NCI-H345 treated with DMSO at 0.1 percent for 48 hours (cell line): ENCODE measurements at regions not wholly inside any gene's neighbourhood (a gene's known extent, or its start where the extent isn't known, plus 50 kb on each side); places are given as distances from the start of the nearest gene placed in this dataset.
"Not testable (repeated sequence)": the region's sequence is repeated elsewhere in the genome, so short reads cannot be mapped to it uniquely, and the experiment has no call there.

Source experiments
- DNase-seq: peaks from one replicate; lab custom pipeline; 2025; ENCODE audit not compliant: unreplicated experiment; lab: John Stamatoyannopoulos, UW

GRCh38 chr4:42824278-42824977 is 68.1 kb upstream of the GRXCR1 start:
- DNase-seq = no peak

- no peak for DNase-seq
Observed at GRCh38 chr4:42821230-42821629, 71.3 kb upstream of the GRXCR1 start.

- no peak for DNase-seq
Observed at GRCh38 chr4:42819863-42820514, 72.5 kb upstream of the GRXCR1 start.

DNA sequence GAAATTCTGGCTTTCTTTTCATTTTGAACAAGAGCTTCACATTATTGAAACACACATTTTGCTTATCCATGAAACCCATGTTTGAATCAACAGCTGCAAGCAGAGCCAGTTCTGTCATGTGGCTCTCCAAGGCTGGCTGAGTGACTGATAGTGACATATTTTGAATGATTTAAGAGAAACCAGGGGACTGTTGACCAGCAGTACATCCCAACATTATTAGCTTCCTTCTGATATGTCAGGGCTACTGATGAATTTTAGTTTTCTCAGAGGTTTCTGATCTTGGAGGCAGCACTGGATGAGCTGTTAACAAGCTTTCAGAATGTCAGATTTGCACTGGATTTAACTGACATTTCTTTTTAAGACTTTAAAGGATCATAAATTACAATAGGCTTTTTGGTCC is 74.6 kb upstream of the GRXCR1 start:
- no peak for DNase-seq

DNA sequence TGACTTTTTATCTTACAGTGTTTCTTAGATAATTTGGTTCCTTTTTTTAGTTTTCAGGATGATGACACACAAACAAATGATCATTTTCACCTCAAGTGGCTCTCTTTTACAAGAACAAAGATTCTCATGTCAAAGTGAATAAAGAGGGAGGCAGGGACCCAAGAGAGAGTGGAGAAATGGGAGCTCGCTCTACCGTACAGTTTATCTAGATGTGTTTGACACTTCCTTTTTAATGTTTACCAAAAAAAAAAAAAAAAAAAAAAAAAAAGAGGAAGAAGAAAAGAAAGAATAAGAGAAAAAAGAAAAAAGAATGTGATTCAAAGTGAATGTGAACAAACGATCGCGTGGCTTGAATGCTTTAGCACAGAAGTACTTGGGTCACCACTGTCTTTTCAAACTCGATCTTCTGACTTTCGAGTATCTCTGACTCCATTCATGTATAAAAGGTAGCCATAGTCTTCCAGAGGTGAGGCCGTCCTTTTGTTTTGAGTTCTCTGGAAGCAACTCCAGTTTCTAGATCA is 75.6 kb upstream of the GRXCR1 start:
- DNase-seq = no peak

DNA sequence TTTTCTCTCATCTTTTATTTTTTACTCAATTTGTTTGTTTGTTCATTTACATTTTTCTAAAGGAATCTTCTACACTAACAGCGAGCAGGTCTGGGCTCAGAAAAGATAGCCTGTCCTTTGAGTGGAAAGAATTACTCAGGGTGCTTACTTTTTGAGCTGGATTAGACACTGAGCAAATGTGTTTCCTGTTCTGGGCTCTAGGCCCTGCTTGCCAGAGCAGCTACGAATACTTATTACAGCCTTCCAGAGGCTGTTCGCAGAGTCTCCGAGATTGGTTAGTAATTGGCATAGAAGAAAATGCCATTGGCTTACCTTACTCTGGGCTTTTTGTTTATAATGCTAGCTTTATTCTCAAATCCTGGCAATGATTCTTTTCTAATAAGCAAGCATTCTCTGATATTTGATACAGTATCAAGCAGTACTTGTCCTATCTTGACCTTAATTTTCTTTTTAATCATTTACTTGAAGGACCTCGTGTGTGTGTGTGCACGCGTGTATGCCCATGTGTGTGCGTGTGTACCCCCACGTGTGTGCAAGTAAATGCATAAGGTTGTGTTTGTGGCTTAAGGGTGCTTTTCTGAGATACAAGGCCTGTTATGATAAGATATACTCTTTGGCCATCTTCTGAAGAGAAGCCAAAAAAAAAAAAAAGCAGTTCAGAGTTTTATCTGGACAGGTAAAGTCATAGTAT is 76.2 kb upstream of the GRXCR1 start:
- DNase-seq = no peak

GRCh38 chr4:42809419-42810084 is 83.0 kb upstream of the GRXCR1 start:
- DNase-seq = no peak

DNA sequence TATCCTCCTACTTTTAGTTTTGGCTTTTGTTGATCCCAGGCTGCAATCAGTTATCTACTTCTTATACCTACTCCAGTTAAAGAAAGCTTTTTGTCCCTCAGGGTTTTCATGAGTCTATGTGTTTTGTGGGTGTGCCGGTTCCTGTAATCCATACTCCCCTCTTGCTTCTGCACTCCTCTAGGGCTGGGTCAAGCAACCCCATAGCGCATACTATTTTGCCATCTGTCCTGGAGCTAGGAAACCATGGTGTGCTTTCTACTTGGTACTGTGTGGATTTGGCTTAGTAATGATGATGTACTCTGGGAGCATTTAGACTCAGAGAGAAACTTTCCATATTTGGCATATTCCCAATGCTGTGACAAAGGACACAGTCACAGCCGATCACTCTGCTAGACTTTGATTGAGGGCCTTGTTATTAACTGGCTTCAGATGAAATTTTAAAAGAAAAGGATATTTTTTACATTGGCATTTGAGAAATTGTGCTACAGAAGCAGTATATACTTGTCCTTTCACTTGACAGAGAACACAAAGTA is 86.1 kb upstream of the GRXCR1 start:
- DNase-seq = no peak

GRCh38 chr4:42789041-42789567 is 103.4 kb upstream of the GRXCR1 start:
- DNase-seq = no peak

DNA sequence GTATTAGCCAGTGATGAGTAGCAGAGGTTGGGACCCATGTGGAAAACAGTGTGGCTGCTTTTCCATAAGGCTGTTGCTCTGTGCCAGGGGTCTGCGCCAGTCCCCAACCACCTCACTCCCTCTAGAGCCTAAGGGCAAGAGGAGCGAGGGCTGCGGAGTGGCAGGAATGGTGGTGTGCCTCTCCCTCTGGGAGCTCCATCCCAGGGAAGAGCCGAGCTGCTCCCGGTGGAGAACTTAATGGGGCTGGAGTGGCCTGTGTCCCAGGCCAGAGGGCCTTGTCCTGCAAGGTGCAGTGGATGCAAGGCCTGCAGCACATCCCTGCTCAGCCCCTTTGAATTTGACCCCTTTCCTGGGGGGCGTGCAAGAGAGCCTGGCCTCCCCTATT is 105.4 kb upstream of the GRXCR1 start:
- no peak for DNase-seq

GRCh38 chr4:42786350-42787078 is 106.0 kb upstream of the GRXCR1 start:
- peak; percentile 44 for DNase-seq

DNA sequence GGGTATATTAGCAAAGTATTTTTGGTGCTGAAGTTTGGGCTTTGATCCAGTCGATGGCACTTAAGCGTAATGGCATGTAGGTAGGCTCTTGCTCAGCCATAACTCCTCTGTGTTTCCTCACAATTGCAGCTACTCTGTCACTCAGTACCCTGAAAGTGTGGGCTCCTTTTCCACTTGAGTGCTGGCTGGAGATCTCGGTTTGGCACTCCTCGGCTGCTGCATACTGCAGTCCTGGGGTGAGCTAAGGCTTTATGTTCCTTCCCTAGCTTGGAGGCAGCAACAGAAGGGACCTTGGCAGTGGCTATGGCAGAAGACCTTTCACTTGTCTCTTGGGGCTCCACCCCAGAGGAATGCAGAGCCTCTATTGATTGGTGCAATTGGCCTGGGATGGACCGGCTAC is 106.7 kb upstream of the GRXCR1 start:
- no peak for DNase-seq

DNA sequence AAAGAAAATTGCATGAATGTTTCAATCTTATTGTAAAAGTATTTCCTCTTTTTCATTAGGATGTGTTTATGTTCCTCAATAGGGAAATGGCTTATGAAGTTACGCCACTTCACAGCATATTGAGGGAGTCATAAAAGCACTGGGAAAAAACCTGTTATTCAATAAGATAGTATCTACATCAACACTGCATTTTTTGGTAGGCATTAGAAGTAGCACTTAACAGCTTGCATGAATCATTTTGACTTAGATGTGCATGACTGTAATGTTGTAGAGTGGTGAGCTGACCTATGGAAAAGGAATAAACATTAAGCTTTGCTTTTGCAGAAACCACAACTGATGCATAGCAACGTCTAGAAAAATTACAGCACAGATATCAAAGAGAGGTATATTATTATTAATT is 111.2 kb upstream of the GRXCR1 start:
- DNase-seq = no peak

DNA sequence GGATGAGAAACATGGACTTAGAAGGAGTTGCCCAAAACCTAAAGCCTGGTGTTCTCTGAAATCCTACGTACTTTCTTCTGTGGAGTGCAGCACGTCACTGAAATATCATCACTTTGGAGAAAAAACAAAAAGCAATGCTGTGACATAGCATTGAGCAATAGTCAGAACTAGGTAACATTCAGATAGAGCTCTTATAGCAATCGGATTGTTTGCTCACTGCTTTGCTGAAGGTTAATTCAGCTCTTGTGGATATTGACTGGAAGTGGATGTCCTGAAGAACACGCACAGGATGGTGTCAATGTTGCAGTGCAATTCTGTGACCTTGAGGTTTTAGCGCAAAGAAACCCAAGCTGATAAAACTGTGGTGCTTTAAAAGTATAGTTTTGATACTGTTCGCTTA is 114.2 kb upstream of the GRXCR1 start:
- no peak for DNase-seq

DNA sequence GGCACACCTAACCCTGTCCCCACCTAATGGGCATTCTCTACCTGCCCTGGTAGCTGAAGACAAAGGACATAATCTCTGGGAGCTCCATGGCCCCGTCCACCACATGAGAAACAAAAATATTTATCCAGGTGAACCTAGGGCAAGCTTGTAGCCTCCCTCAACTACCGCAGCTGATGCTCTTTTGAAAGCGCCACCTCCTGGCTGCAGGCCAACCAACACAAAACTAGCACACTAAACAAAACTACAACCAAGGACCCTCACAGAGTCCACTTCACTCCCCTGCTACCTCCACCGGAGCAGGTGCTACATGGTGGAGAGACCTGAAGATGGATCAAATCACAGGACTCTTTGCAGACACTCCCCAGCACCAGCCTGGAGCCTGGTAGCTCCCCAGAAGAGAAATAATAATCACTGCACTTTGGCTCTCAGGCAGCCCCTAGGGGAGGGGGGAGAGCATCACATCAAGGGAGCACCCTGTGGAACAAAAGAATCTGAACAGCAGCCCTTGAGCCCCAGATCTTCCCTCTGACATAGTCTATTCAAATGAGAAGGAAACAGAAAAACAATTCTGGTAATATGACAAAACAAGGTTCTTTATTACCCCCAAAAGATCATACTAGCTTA is 111.3 kb upstream of the ATP8A1 start:
- no peak for DNase-seq

GRCh38 chr4:42767669-42768068 is 110.8 kb upstream of the ATP8A1 start:
- no peak for DNase-seq

GRCh38 chr4:42761804-42762203 is 104.9 kb upstream of the ATP8A1 start:
- DNase-seq = no peak

- DNase-seq = not testable (repeated sequence)
Observed at GRCh38 chr4:42754965-42755364, 98.1 kb upstream of the ATP8A1 start.

DNA sequence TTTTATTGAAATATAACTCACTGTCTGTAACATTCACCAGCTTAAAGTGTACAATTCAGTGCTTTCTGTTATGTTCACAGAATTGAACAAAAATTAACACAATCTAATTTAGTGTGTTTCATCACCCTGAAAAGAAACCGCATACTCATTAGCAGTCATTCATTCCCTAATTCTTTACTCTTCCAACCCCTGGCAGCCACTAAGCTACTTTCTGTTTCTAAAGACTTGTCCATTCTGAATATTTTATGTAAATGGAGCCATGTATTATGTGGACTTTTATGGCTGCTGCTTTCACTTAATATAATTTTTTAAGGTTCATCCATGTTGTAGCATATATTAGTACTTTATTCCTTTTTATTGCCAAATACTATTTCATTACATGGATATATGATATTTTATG is 94.7 kb upstream of the ATP8A1 start:
- no peak for DNase-seq

DNA sequence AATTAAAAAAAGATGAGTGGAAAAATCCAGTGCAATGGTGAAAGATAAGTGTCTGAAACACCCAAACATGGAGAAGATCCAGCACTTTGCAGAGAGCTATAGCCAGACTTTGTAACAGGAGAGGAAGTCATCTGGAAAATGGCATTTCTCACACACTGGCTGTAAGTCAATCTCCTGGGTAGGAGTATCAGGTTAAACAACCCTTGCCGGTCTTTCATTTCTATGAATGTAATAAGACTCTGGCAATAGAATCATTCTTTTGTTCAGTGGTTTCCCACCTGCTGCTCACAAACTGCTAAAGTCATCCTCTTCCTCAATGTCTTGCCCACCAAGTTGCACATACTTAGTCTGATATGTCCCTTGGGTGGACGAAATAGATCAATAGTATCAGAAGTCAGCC is 94.0 kb upstream of the ATP8A1 start:
- no peak for DNase-seq
